ENCODE measurements at regions not wholly inside any gene's neighbourhood (a gene's known extent, or its start where the extent isn't known, plus 50 kb on each side); places are given as distances from the start of the nearest gene placed in this dataset.

GRCh38 chr1:185497177-185497576, 180.1 kb upstream of the IVNS1ABP start:
- Histone ChIP-seq H3K27me3 (no peaks in the 10 kb centered on the region), H3K36me3 (no peaks in the 10 kb centered on the region), H3K4me3 (ENCODE audit: low read depth in 1 of 2, low read length in 1 of 2) (no peak overlapping the region), H3K4me1 (ENCODE audit: control insufficient read depth in 1 of 2, insufficient read depth in 1 of 2, low read depth in 1 of 2, low read length in 1 of 2) (peaks cover 17 to 19% of the 10 kb centered on the region in 2 experiments), H3K27ac (no peak overlapping the region), H3K9me3 (no peaks in the 10 kb centered on the region)
- TF ChIP-seq CTCF (IDR thresholded peaks at IDR 0.05), result no peak

GRCh38 chr1:185495898-185496297, 178.9 kb upstream of the IVNS1ABP start:
- peaks cover 17 to 19% of the 10 kb centered on the region in 2 experiments for H3K4me1 ChIP-seq (ENCODE audit: control insufficient read depth in 1 of 2, insufficient read depth in 1 of 2, low read depth in 1 of 2, low read length in 1 of 2)
- H3K4me3 ChIP-seq (ENCODE audit: low read depth in 1 of 2, low read length in 1 of 2), result no peak overlapping the region
- no peaks in the 10 kb centered on the region for H3K27me3 ChIP-seq
- H3K27ac ChIP-seq, result peak overlapping the region; percentile 67
- no peak for TF ChIP-seq CTCF (IDR thresholded peaks at IDR 0.05)
- no peaks in the 10 kb centered on the region for H3K36me3 ChIP-seq
- H3K9me3 ChIP-seq, result no peaks in the 10 kb centered on the region

GRCh38 chr1:185495007-185495406, 178.0 kb upstream of the IVNS1ABP start:
- Histone ChIP-seq H3K36me3 (no peaks in the 10 kb centered on the region), H3K4me1 (ENCODE audit: control insufficient read depth in 1 of 2, insufficient read depth in 1 of 2, low read depth in 1 of 2, low read length in 1 of 2) (peaks cover 17 to 19% of the 10 kb centered on the region in 2 experiments), H3K27me3 (no peaks in the 10 kb centered on the region), H3K4me3 (ENCODE audit: low read depth in 1 of 2, low read length in 1 of 2) (no peak overlapping the region), H3K27ac (peak overlapping the region; percentile 67), H3K9me3 (no peaks in the 10 kb centered on the region)
- no peak for TF ChIP-seq CTCF (IDR thresholded peaks at IDR 0.05)

- Histone ChIP-seq H3K27me3 (no peaks in the 10 kb centered on the region), H3K9me3 (no peaks in the 10 kb centered on the region), H3K4me3 (ENCODE audit: low read depth in 1 of 2, low read length in 1 of 2) (no peak overlapping the region), H3K4me1 (ENCODE audit: control insufficient read depth in 1 of 2, insufficient read depth in 1 of 2, low read depth in 1 of 2, low read length in 1 of 2) (peaks cover 17 to 21% of the 10 kb centered on the region in 2 experiments), H3K36me3 (no peaks in the 10 kb centered on the region), H3K27ac (no peak overlapping the region)
- TF ChIP-seq CTCF (IDR thresholded peaks at IDR 0.05), result no peak
Measured at GRCh38 chr1:185492089-185492825, 175.2 kb upstream of the IVNS1ABP start.

GRCh38 chr1:185491604-185492003, 174.6 kb upstream of the IVNS1ABP start:
- no peaks in the 10 kb centered on the region for H3K27me3 ChIP-seq
- H3K4me3 ChIP-seq (ENCODE audit: low read depth in 1 of 2, low read length in 1 of 2), result no peak overlapping the region
- H3K36me3 ChIP-seq, result no peaks in the 10 kb centered on the region
- no peak overlapping the region for H3K27ac ChIP-seq
- H3K4me1 ChIP-seq (ENCODE audit: control insufficient read depth in 1 of 2, insufficient read depth in 1 of 2, low read depth in 1 of 2, low read length in 1 of 2), result peaks cover 23 to 28% of the 10 kb centered on the region in 2 experiments
- TF ChIP-seq CTCF (IDR thresholded peaks at IDR 0.05), result no peak
- H3K9me3 ChIP-seq, result no peaks in the 10 kb centered on the region
